Cardiac fibroblast (primary cell): ENCODE measurements at regions not wholly inside any gene's neighbourhood (a gene's known extent, or its start where the extent isn't known, plus 50 kb on each side); places are given as distances from the start of the nearest gene placed in this dataset.

Experiments used
- DNase-seq, 2 donors: peaks; one replicate each; pipeline versions ENCODE4 v3.0.0 to v3.0.0-alpha.2; 2010; ENCODE audit warnings: low read depth in 2 of 2
- H3K4me3 ChIP-seq, 2 donors: replicated peaks in 1 of 2; 1 replicate in 1 of 2; 2 replicates in 1 of 2; pipeline ENCODE4 v1.5.1; 2011; ENCODE audit warnings: low read depth in 2 of 2, low read length in 2 of 2, mild to moderate bottlenecking in 2 of 2, moderate library complexity in 1 of 2
- CTCF ChIP-seq: IDR thresholded peaks from one replicate; pipeline ENCODE4 v1.5.1; 2011; ENCODE audit warnings: low read depth, mild to moderate bottlenecking, low read length, inconsistent platforms

- no peak for DNase-seq
- no peak overlapping the region for H3K4me3 ChIP-seq
- no peak for TF ChIP-seq CTCF
Measured at GRCh38 chrX:78437621-78438020, 110.2 kb upstream of the CYSLTR1 start.

GRCh38 chrX:78429172-78429571 is 101.8 kb upstream of the CYSLTR1 start:
- TF ChIP-seq CTCF = no peak
- no peak for DNase-seq
- H3K4me3 ChIP-seq = no peak overlapping the region

DNA sequence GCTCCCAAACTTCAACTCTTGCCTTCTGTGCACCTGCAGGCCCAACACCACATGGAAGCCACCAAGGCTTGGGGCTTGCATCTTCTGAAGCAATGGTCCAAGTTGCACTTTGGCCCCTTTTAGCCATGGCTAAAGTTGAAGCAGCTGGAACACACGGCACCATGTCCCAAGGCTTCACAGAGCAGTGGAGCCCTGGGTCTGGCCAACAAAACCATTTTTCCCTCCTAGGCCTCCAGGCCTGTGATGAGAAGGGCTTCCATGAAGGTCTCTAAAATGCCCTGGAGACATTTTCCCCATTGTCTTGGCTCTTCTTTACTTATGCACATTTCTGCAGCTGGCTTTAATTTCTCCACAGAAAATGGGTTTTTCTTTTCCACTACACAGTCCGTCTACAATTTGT is 61.3 kb upstream of the CYSLTR1 start:
- no peak for DNase-seq
- H3K4me3 ChIP-seq = no peak overlapping the region
- TF ChIP-seq CTCF = no peak

DNA sequence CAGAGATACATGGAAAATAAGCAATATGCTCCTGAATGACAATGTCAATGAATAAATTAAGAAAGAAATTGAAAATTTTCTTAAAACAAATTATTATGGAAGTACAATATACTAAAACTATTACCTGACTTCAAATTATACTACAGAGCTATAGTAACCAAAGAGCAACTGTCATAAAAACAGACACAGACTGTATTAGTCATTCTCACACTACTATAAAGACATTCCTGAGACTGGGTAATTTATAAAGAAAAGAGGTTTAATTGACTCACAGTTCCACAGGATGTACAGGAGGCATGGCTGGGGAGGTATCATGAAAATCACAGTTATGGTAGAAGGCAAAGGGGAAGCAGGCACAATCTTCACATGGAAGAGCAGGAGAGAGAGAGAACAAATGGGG is 60.0 kb upstream of the CYSLTR1 start:
- DNase-seq = no peak
- no peak for TF ChIP-seq CTCF
- H3K4me3 ChIP-seq = no peak overlapping the region

DNA sequence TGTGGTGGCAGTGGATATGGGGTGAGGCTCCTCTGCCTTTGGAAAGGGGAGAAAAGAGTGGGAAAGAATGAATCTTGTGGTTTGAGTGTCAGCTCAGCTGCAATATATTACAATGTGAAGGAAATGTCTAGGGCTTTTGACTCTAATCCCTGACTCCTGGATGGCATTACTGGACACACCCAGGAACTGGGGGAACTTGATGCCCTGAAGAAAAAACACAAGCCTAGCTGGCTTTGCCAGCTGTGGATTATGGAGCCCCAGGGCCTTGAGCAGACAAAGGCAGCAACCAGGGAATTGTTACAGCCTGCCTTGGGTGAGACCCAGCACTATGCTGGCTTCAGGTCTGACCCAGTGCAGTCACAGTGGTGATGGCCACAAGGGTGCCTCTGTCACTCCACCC is 57.1 kb upstream of the CYSLTR1 start:
- DNase-seq = no peak
- TF ChIP-seq CTCF = no peak
- H3K4me3 ChIP-seq = no peak overlapping the region

- DNase-seq = no peak
- TF ChIP-seq CTCF = no peak
- no peak overlapping the region for H3K4me3 ChIP-seq
Measured at GRCh38 chrX:78383594-78383993, 56.2 kb upstream of the CYSLTR1 start.

GRCh38 chrX:78378476-78379115 is 51.2 kb upstream of the CYSLTR1 start:
- DNase-seq = peak; percentile 1 to 2
- no peak for TF ChIP-seq CTCF
- no peak overlapping the region for H3K4me3 ChIP-seq
